ENCODE measurements at regions not wholly inside any gene's neighbourhood (a gene's known extent, or its start where the extent isn't known, plus 50 kb on each side); places are given as distances from the start of the nearest gene placed in this dataset.

GRCh38 chr10:57395923-57396322 lies 871.8 kb downstream of the IPMK start:
- WGBS, 3 donors, result 60 to 76% (median 71%) methylated on average over 5 of the region's 5 CpGs
- intact Hi-C loops (cut with DNase I), result no loop called here
- no peak overlapping the region for H3K27ac ChIP-seq
- DNase-seq (no peak), ATAC-seq (no peak)
- no peaks in the 10 kb centered on the region for H3K4me1 ChIP-seq
- H3K9me3 ChIP-seq, result no peaks in the 10 kb centered on the region
- no peak overlapping the region for H3K4me3 ChIP-seq
- no peaks in the 10 kb centered on the region for H3K27me3 ChIP-seq (ENCODE audit: insufficient read depth in 3 of 3, low read length in 2 of 3)
- no peaks in the 10 kb centered on the region for H3K36me3 ChIP-seq (ENCODE audit: insufficient read depth in 1 of 2, low read depth in 1 of 2)
- no peak for TF ChIP-seq CTCF (IDR thresholded peaks at IDR 0.05)

- no peaks in the 10 kb centered on the region for H3K27me3 ChIP-seq (ENCODE audit: insufficient read depth in 3 of 3, low read length in 2 of 3)
- no peaks in the 10 kb centered on the region for H3K36me3 ChIP-seq (ENCODE audit: insufficient read depth in 1 of 2, low read depth in 1 of 2)
- ATAC-seq (no peak), DNase-seq (no peak)
- no peak overlapping the region for H3K4me3 ChIP-seq
- H3K9me3 ChIP-seq, result no peaks in the 10 kb centered on the region
- intact Hi-C loops (cut with DNase I), result no loop called here
- TF ChIP-seq CTCF (IDR thresholded peaks at IDR 0.05), result no peak
- 68 to 73% (median 72%) methylated on average over 5 of the region's 5 CpGs for WGBS, 3 donors
- H3K27ac ChIP-seq, result no peak overlapping the region
- no peaks in the 10 kb centered on the region for H3K4me1 ChIP-seq
These were observed 900.3 kb downstream of the IPMK start for GRCh38 chr10:57367412-57367811.

GRCh38 chr10:57362811-57363210 lies 904.9 kb downstream of the IPMK start:
- Histone ChIP-seq H3K36me3 (ENCODE audit: insufficient read depth in 1 of 2, low read depth in 1 of 2) (no peaks in the 10 kb centered on the region), H3K4me1 (no peaks in the 10 kb centered on the region), H3K9me3 (no peaks in the 10 kb centered on the region), H3K27ac (no peak overlapping the region), H3K4me3 (no peak overlapping the region), H3K27me3 (ENCODE audit: insufficient read depth in 3 of 3, low read length in 2 of 3) (no peaks in the 10 kb centered on the region)
- intact Hi-C loops (cut with DNase I), result no loop called here
- WGBS, 3 donors, result 87 to 93% (median 90%) methylated on average over 2 of the region's 2 CpGs
- TF ChIP-seq CTCF (IDR thresholded peaks at IDR 0.05), result no peak
- no peak for ATAC-seq
- no peak for DNase-seq

- no peak for TF ChIP-seq CTCF (IDR thresholded peaks at IDR 0.05)
These were observed 914.2 kb downstream of the IPMK start for GRCh38 chr10:57353403-57354003.

GRCh38 chr10:57351076-57351475 lies 916.6 kb downstream of the IPMK start:
- H3K27ac ChIP-seq, result no peak overlapping the region
- no peaks in the 10 kb centered on the region for H3K9me3 ChIP-seq
- no peaks in the 10 kb centered on the region for H3K4me1 ChIP-seq
- intact Hi-C loops (cut with DNase I), result no loop called here
- 72 to 83% (median 83%) methylated on average over 2 of the region's 2 CpGs for WGBS, 3 donors
- TF ChIP-seq CTCF (IDR thresholded peaks at IDR 0.05), result no peak
- no peaks in the 10 kb centered on the region for H3K36me3 ChIP-seq (ENCODE audit: insufficient read depth in 1 of 2, low read depth in 1 of 2)
- no peak for ATAC-seq
- no peaks in the 10 kb centered on the region for H3K27me3 ChIP-seq (ENCODE audit: insufficient read depth in 3 of 3, low read length in 2 of 3)
- no peak overlapping the region for H3K4me3 ChIP-seq
- DNase-seq, result no peak

More at GRCh38 chr10:57353403-57354003, 914.2 kb downstream of the IPMK start:
- no peak overlapping the region for H3K27ac ChIP-seq
- 76 to 86% (median 81%) methylated on average over 4 of the region's 4 CpGs for WGBS, 3 donors
- no peaks in the 10 kb centered on the region for H3K36me3 ChIP-seq (ENCODE audit: insufficient read depth in 1 of 2, low read depth in 1 of 2)
- H3K4me3 ChIP-seq, result no peak overlapping the region
- ATAC-seq (no peak), DNase-seq (no peak)
- H3K9me3 ChIP-seq, result no peaks in the 10 kb centered on the region
- intact Hi-C loops (cut with DNase I), result no loop called here
- no peaks in the 10 kb centered on the region for H3K4me1 ChIP-seq
- H3K27me3 ChIP-seq (ENCODE audit: insufficient read depth in 3 of 3, low read length in 2 of 3), result no peaks in the 10 kb centered on the region
